ENCODE measurements at regions not wholly inside any gene's neighbourhood (a gene's known extent, or its start where the extent isn't known, plus 50 kb on each side); places are given as distances from the start of the nearest gene placed in this dataset.

GRCh38 chr11:115065830-115066664 lies 387.7 kb downstream of the NXPE2 start:
- no peak for DNase-seq (ENCODE audit: low read depth)
- H3K4me3 ChIP-seq (ENCODE audit: low read length) = no peak overlapping the region
- TF ChIP-seq CTCF (IDR thresholded peaks at IDR 0.05; ENCODE audit: insufficient read depth, low read depth, low read length, missing control alignments) = no peak

- H3K4me3 ChIP-seq (ENCODE audit: low read length) = no peak overlapping the region
- TF ChIP-seq CTCF (IDR thresholded peaks at IDR 0.05; ENCODE audit: insufficient read depth, low read depth, low read length, missing control alignments) = no peak
- no peak for DNase-seq (ENCODE audit: low read depth)
These were observed 389.1 kb downstream of the NXPE2 start for GRCh38 chr11:115067471-115067870.

- no peak overlapping the region for H3K4me3 ChIP-seq (ENCODE audit: low read length)
- DNase-seq (ENCODE audit: low read depth) = no peak
- no peak for TF ChIP-seq CTCF (IDR thresholded peaks at IDR 0.05; ENCODE audit: insufficient read depth, low read depth, low read length, missing control alignments)
These were observed 389.7 kb downstream of the NXPE2 start for GRCh38 chr11:115067900-115068530.

DNA sequence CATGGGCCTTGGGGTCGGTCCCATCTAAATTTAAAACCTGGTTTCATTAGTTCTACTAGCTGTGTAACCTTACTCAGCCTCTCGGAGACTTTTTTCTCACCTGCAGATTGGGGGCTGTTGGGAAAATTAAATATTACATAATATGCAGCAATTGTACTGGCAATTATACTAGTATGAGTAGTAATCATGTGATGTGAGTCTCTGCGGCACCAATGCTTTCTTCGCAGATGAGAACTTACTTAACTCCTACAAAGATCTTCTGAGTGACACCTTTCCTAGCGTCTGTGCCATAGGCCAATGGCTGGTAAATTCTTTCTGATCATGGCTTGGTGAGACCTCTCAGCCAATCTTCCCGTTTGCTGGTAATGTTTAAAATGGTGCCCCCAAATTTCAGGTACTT lies 391.3 kb downstream of the NXPE2 start:
- TF ChIP-seq CTCF (IDR thresholded peaks at IDR 0.05; ENCODE audit: insufficient read depth, low read depth, low read length, missing control alignments) = no peak
- DNase-seq (ENCODE audit: low read depth) = no peak
- no peak overlapping the region for H3K4me3 ChIP-seq (ENCODE audit: low read length)

GRCh38 chr11:115075356-115075755 lies 397.0 kb downstream of the NXPE2 start:
- no peak overlapping the region for H3K4me3 ChIP-seq (ENCODE audit: low read length)
- TF ChIP-seq CTCF (IDR thresholded peaks at IDR 0.05; ENCODE audit: insufficient read depth, low read depth, low read length, missing control alignments) = no peak
- no peak for DNase-seq (ENCODE audit: low read depth)

DNA sequence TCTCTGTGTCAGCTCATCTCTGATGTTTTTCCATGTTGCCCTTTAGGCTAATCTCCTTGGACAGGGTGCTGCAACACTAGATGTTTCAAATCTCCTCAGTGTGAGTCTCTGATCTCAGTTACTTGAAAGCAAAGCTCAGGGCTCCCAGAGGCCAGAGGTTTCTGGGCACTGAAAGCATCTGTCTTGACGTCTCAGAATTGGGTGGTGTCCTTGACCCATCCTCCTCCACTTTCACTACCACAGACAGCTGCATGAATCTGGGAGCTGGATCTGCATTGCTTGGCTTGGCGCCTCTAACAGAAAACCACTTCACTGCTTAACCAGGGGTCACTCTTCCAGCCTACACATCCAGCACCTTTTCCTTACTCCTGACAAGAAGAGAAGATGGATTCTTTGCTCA lies 399.4 kb downstream of the NXPE2 start:
- TF ChIP-seq CTCF (IDR thresholded peaks at IDR 0.05; ENCODE audit: insufficient read depth, low read depth, low read length, missing control alignments) = no peak
- H3K4me3 ChIP-seq (ENCODE audit: low read length) = no peak overlapping the region
- DNase-seq (ENCODE audit: low read depth) = no peak

Measured in epithelial cell of esophagus (primary cell).